Activated gamma-delta T cell treated with Interleukin-2 at 50 U/mL for 16 hours (primary cell): ENCODE measurements at regions not wholly inside any gene's neighbourhood (a gene's known extent, or its start where the extent isn't known, plus 50 kb on each side); places are given as distances from the start of the nearest gene placed in this dataset.

ENCODE experiments used
- DNase-seq: peaks from one replicate; pipeline ENCODE4 v3.0.0-alpha.2; 2020

DNA sequence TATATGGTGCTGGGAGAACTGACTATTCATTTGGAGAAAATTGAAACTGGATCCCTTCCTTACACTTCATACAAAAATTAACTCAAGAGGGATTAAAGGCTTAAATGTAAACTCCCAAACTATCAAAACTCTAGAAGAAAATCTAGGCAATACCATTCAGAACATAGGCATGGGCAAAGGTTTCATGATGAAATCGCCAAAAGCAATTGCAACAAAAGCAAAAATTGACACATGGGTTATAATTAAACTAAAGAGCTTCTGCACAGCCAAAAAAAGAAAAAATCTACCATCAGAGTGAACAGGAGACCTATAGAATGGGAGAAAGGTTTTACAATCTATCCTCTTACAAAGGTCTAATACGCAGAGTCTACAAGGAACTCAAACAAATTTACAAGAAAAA lies 851.3 kb upstream of the MAN1A1 start:
- DNase-seq = no peak

DNA sequence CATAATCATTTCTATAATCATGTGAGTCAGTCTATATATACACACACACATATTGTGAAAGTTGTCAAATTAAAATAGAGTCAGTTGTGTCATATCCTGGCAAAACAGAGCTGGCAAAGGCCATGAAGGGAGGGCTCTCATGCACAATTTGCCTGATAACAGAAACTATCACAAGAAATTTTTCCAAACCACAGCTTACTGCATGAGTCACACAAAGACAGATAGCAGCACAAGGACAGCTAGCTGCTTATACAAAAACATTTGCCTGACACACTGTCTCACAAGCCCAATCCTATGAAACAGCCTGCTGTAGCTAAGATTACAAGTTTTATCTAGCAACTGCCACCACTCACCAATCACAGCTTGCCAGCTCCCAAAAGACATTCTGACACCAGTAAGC lies 848.5 kb upstream of the MAN1A1 start:
- DNase-seq = no peak

DNA sequence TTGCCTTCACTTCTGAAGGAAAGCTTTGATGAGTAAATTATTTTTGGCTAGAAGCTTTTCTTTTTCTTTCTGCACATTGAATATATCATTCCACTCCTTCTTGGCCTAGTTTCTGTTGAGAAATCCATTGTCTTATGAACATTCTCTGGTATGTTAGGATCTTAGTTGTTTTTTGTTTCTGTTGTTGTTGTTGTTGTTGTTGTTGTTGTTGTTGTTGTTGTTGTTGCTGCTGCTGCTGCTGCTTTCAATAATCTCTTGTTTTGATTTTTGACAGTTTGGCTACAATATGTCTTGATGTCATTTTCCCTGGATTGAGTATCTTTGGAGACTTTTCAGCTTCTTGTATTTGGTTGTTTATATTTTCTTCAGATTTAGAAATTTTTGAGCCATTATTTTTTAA lies 836.5 kb upstream of the MAN1A1 start:
- DNase-seq = no peak

DNA sequence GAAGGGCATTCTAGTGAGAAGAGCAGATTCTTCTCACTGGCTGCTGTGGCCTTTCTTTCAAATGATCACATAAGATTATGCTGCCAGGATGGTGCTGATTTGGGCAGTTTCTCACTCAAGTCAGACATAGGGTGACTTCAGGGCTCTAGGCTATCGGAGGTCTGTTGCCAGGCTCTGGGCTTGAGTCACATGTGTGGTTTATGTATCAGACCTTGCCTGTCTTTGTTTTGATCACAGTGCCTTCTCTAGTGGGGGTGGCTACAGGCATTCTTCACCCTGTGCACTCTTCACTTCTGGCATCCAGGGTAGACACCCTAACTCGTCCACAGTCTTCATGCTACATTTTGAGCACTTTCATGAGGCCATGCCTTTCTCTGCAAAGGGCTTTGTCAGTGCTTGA lies 823.7 kb upstream of the MAN1A1 start:
- DNase-seq = no peak

DNA sequence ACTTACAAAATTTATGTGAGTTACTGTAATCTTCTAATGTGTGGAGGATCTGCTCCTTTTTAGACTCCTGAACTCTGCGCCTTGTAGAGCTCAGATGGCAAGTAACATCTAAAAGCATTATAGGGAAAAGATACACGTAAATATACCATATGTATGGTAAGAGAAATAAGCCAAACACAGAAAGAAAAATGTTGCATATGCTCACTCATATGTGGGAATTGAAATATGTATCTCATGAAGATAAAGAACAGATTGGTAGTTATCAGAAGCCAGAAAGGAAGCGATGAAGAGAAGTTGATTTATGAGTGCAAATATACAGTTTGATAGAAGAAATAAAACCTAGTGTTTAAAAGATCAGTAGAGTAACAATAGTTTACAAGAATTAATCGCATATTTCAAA lies 815.0 kb upstream of the MAN1A1 start:
- no peak for DNase-seq

DNA sequence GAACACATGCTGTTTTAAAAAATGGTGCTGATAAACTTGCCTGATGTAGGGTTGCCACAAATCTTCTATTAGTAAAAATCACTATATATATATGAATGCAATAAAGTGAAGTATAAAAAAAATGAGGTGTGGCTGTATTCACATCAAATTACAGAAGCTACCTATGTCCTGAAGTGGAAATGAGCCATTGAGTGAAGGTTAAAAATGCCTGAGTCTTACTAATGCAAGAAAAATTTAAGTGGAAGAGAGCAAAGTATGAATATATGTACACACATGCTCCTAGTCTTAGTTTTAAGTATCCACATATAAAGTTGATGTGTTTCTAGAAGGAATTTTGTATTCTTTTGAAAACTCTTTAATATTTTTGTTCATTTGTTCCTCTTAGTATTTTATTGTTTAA lies 808.3 kb upstream of the MAN1A1 start:
- DNase-seq = no peak

DNA sequence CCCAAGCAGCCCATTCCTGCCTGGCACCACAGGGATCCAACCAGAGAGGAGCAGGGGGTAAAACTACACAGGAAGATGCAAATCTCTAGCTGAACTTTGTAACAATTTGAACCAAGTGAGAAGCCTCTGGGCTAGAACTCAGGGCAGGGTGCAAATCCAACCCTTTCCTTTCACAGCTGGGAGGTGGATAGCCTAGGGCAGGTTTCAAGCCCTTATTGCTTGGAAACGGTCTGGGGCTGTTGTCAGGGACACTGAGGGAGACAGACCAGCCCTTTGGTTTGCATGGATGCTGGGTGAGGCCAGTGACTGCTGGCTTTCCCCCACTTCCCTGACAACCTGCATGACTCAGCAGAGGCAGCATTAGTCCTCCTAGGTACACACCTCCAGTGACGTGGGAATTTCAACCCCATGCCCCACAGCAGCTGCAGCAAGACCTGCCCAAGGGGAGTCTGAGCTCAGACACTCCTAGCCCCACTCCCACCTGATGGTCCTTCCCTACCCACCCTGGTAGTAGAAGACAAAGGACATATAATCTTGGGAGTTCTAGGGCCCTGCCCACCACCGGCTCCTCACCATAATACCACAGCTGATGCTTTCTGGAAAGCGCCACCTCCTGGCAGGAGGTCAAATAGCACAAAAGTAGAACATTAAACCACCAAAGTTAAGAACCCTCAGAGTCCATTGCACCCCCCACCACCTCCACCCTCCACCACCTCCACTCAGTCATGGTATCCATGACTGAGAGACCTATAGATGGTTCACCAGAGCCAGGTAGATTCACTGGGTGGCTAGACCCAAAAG lies 797.7 kb upstream of the MAN1A1 start:
- no peak for DNase-seq

DNA sequence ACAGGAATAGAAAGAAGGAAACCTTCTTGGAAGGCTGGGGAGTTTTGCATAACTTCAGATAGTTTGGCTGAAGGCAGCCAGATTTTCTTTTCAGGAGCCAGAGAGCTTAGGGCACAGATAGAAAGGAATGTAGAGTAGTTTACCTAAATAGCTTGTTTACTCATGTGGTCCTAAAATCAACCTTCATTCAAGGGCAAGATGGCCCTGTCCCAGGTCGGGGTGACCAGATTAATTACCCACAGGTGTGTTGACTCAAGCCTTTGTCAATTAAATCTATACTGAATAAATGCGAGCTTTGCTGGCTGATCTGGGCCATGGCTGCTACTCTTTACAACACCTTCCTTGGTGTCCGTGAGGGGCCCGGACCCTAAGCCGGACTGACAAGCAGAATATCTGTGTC lies 792.0 kb upstream of the MAN1A1 start:
- no peak for DNase-seq

DNA sequence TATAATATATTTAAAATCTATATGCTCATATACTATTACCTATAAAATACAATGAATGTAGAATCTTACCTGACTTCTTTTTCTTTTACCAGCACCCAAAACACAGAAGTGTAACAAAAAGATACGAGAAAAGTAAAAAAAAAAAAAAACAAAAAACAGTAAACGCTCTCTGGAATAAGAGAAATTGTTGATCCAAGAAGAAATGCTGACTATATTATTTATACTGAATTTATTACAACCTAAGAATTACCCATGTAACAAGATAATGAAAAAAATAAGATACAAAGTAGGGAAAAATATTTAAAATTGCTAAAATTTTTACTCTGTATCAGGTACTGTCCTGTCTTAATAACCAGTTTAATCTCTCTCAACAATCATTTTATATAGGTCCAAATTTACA lies 787.9 kb upstream of the MAN1A1 start:
- no peak for DNase-seq

DNA sequence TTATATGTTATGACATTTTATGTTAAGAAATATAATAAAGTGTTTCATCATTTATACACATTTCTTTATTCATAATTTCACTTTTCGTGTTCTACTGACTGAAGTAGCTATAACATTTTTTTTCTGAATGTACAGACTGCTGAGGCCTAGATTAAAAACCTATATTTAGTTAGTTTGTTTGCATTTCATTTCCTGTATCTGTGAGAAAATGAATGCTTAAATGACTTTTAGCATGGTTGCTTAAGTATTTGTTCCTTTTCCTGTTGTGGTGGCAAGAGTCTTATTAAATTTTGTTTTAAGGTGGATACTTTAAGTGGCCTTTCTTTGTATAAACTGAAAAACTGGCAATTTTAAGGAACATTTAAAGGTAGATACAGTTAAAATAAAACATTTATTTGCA lies 779.7 kb upstream of the MAN1A1 start:
- no peak for DNase-seq

DNA sequence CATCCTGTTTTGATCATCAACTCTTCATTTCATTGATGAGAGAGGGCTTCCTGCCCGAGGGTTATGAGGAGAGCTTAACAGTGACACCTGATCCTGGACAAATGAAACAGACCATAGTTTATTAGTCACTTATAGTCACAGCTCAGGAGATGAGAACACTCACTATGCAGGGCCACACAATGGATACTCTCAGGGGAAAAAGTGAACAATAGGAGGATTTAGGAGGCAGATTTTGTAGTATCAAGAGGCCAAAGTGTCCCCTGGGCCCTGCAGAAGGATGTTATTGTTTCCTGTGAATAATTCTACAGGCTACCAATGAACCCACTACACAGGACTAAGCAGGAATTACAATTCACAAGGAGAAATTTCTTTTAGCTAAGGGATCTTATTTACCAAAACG lies 772.8 kb upstream of the MAN1A1 start:
- DNase-seq = no peak

DNA sequence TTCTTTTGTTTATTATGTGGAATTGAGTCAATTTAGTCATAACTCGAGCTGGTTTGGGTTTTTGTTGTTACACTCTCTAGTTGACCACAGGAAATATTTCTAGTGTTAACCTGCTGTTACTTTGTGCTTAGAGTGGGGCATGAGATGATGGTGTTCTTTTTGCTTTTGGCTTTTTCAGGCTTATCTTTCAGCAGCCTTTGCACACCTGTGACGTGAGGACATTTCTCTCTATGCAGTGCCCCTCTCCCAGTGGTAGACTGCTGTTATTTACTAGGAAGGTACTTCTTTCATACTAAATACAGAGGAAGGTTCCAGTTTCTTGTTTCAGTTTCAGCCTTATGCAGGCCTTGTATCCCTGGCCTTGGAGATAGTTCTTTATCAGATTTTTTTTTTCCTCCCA lies 766.8 kb upstream of the MAN1A1 start:
- DNase-seq = no peak

DNA sequence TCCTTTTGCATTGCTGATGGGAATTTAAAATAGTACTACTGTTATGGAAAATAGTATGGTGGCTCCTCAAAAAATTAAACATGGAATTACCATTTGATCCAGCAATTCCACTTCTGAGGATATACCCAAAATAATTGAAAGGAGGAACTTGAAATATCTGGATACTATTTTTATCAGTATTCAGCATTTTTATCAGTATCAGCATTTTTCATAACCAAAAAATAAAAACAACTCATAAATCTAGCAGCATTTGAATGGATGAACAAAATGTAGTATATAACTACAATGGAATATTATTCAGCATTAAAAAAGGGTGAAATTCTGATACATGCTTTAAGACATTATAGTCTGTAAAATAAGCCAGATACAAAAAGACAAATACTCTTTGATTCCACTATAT lies 763.4 kb upstream of the MAN1A1 start:
- no peak for DNase-seq

DNA sequence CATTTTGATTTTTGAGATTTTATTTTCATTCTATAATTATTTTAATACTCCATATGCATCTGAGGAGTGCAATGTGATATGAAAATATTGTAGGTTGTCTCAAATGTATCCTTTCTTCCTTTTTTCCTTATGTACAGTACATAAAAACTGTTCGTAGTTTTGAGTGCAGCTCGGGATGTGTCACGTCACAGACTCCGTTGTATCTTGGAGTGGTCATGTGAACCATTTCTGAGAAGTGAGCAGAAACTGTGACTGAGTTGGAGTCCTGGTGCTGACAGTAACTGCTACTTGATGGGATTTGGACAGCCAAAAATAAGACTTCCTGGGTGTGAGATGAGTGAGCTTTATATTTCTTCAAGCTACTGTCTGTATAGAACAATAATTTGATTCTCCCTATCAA lies 761.4 kb upstream of the MAN1A1 start:
- DNase-seq = no peak

DNA sequence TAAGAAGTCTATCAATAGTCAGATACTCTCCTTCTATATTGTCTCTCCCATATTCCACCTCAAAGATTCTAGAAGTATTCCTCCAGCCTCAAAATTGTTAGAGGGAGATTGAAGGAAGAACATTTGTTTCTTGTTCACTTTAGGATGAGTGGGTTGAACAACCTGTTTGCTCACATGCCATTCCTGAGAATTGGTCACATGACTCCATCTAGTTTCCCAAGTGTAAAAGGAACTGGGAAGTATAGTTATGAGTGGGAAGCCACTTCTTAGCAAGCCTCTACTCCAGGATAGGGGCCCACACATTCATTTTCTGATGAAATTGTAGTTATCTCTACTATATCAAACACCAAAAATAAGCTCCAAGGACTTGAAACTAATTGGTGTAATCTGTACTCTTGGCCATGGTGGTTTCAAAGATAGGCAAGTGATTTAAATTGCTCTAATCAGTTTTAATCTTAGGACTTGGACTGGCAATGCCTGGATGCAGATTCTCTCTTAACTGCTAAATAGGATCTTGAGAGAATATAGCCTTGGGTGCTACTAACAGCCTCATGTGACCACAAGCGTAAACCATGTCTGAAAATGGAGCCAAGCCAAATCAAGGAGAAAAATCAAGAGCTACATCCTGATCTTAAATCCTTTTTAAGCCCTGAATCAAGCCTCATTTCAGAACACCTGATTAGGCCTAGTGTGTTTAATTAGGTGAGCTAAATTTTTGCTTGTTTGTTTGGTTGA lies 758.7 kb upstream of the MAN1A1 start:
- no peak for DNase-seq

DNA sequence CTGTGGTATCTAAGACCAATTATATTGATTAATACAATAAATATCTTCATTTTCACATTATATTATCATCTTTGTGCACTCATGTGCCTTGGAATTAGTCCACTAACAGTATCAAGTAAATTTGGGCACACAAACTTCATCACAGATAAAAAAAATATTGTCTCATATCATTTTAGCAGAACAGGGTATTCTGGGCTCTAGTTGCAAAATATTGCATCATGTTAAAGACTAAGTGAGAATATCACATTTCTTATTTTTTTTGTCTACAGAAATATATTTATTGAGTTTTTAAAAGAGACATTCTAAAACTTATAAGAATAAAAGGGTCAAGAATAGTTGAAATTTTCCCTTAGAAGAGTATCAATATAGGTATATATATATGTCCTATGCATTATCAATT lies 754.1 kb upstream of the MAN1A1 start:
- no peak for DNase-seq

DNA sequence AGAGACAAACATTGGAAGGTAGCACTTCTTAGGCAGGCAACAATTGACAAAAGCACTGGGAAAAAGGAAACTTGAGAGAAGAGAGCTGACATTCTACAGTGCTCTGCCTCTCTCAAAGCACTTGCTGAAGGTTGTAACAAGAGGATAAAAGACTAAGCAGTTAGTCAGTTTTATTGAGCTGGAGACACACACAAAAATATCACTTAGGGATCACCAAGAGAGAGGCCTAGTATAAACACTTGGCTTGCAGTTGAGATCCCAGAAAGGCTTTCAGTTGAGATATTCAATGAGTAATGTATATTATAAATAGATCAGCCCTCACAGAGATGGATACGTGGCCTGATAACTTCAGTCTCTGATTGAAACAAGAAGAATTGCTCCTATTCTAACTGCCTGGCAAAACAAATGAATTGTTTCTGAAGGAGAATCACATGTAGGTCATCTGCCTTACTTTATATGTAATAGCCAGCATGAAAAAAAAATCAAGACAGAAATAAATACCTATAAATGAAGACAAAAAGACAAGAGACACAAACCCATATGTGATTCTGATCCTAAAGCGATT lies 747.2 kb upstream of the MAN1A1 start:
- no peak for DNase-seq

DNA sequence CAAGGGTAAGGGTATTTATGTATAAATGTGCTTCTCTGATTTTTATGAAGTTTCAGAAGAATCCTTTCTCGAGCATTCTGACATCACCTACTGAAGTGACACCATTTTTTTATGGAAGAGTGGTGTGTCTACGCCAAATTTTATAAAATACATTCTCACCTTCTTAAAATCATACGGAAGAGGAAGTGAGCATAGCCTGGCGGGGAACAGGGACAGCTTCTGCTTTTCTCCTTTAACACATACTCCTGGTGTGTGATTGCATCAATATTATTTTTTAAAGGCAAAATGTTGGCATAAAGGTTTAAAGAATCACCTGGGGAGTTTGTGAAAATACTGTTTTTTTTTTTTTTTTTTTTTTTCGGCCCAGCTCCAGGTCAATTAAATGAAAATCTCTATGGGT lies 733.6 kb upstream of the MAN1A1 start:
- no peak for DNase-seq

DNA sequence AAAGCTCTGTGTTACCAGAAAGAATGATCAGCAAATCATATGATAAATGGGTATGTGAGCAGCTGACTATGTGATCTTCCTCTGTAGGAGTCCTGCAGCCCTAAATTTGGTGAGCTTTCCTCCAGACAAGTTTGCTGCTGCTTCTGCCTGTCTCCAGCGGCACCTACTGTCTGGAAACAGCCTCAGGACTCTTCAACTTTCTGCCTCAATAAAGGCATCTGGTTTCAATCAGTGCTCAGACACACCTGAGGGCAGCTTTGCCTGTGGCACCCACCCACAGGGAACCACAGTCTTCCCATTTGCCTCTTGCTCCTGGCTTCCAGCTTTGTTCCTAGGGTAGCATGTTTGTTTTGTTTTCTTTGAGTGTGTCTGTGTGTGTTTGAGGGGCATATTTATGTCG lies 727.9 kb upstream of the MAN1A1 start:
- DNase-seq = no peak

DNA sequence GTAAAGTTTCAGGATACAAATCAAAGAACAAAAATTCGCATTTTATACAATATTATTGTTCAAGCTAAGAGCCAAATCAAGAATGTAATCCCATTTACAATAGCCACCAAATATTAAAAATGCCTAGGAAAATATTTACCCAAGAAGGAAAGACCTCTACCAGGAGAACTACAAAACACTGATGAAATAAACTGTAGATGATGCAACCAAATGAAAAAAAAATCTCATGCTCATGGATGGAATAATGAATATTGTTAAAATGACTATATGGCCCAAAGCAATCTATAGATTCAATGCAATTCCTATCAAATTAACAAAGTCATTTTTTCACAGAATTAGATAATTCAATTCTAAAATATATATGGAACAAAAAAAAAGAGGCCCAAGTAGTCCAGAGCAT lies 708.8 kb upstream of the MAN1A1 start:
- DNase-seq = no peak

DNA sequence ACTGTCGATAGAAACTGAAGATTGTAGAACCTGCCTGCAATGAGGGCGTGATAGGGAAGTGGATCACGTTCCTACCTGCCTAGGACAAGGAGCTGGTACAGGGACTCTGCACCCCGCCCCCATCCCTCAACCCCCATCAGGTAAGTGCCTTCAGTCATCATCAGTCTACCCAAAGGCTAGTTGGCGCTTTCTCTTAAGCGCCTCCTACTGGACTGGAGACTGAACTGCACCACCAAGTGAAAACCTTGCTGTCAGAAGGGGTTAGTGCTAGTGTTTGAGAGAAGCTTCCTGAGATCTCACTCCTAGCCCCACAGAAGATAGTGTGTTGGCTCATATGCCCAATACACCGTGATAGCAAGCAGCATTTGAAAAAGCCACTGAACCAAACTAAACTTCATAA lies 706.5 kb upstream of the MAN1A1 start:
- DNase-seq = no peak

DNA sequence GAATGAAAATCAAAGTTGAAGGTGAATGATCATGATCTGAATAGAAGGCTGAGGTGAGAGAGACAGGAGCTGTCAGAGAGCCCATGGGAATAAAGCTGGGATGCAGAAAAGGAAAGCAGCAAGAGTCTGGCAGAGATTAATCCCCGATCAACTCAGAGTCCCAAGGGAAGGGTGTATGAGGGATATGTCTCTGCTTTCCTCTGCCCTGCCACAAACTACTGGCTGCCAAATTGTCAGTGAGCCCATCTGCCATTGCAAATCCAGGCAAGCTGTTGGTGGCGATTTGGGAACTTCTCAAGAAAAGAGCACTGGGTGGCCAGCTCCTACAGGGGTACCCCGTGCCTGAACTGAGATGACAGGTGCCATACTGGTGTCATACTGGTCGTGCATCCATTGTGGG lies 705.5 kb upstream of the MAN1A1 start:
- no peak for DNase-seq

DNA sequence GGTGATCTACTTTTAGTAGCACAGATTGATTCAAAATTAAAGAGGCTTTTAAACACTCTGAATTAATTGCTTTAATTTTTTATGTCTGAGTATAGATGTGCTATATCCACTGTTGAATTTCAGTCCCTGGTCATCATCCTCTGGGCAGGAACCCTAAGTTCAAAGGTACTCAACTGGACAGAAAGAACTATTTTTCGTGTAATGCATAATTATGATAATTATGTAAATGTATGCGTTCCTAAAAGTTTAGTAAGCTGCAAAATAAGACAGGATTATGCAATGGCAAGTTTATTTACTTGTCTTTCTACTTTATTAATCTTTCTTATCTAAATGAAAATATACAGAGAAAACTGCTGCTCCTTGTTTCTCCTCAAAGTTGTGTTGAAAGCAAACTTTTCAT lies 690.1 kb upstream of the MAN1A1 start:
- DNase-seq = no peak

DNA sequence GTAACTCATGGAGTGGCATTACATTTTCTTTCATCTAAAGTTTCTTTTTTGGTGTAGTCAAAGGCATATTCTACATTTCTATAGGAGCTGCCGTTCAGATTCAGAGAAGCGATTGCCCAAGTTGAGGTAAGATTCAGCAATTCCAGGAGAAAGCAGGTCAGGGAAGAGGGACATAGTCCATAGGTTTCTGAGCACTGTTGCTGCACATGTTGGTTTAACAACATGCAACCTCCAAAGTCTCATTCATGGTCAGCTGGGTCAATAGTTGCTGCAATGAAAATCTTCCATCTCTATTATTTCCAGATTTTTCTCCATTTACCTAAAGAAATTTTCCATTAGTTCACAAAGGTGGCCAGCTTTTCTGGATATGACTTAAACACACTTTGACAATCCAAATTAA lies 682.3 kb upstream of the MAN1A1 start:
- no peak for DNase-seq

DNA sequence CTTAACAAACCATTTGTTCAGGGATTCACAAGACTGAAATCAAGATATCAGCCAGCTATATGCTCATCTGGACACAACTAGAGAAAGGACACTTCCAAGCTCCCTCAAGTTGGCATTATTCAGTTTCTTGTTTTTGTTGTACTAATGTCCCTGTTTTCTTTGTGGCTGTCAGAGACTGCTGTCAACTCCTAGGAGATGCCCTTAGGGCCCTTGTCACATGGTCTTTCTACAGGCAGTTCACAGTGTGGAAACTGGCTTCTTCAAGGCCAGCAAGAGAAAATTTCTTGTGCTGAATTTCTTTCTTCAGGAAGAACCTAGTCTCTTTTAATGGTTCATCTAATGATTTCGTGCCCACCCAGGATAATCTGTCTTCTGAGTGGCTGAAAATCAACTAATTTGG lies 677.2 kb upstream of the MAN1A1 start:
- DNase-seq = no peak
